Gastroesophageal sphincter (tissue), 3 donors: ENCODE measurements at regions not wholly inside any gene's neighbourhood (a gene's known extent, or its start where the extent isn't known, plus 50 kb on each side); places are given as distances from the start of the nearest gene placed in this dataset.

Source experiments
- EP300 ChIP-seq: sonication (generic); formaldehyde crosslinking; IDR thresholded peaks from one replicate; pipeline ENCODE4 v1.6.1; 2017; ENCODE audit warnings: antibody characterized with exemption, mild to moderate bottlenecking
- POLR2A ChIP-seq, 2 donors: fragments of 450-650 bp; IDR thresholded peaks; one replicate each; pipeline ENCODE4 v1.6.1; 2017; ENCODE audit warnings: antibody characterized with exemption in 2 of 2, mild to moderate bottlenecking in 2 of 2, moderate library complexity in 1 of 2
- POLR2AphosphoS5 ChIP-seq: sonication (generic); formaldehyde crosslinking; IDR thresholded peaks from one replicate; pipeline ENCODE4 v1.6.1; 2017; ENCODE audit warnings: antibody characterized with exemption
- TF ChIP-seq, protein P1 (sequence below), 4 experiments: fragments of 200-600 bp in 2 of 4; fragments of 450-650 bp in 2 of 4; sonication (generic) in 1 of 4; IDR thresholded peaks; one replicate each; pipeline ENCODE4 v1.5.1; 2017 to 2019; ENCODE audit warnings: antibody characterized with exemption in 4 of 4, mild to moderate bottlenecking in 2 of 4, moderate library complexity in 2 of 4

- TF ChIP-seq, protein P1, sequence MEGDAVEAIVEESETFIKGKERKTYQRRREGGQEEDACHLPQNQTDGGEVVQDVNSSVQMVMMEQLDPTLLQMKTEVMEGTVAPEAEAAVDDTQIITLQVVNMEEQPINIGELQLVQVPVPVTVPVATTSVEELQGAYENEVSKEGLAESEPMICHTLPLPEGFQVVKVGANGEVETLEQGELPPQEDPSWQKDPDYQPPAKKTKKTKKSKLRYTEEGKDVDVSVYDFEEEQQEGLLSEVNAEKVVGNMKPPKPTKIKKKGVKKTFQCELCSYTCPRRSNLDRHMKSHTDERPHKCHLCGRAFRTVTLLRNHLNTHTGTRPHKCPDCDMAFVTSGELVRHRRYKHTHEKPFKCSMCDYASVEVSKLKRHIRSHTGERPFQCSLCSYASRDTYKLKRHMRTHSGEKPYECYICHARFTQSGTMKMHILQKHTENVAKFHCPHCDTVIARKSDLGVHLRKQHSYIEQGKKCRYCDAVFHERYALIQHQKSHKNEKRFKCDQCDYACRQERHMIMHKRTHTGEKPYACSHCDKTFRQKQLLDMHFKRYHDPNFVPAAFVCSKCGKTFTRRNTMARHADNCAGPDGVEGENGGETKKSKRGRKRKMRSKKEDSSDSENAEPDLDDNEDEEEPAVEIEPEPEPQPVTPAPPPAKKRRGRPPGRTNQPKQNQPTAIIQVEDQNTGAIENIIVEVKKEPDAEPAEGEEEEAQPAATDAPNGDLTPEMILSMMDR (IDR thresholded peaks at IDR 0.05) = no peak
- TF ChIP-seq POLR2AphosphoS5 (no peak), POLR2A (IDR thresholded peaks at IDR 0.05) (no peak), EP300 (no peak)
These were observed 65.6 kb downstream of the COL6A6 start for GRCh38 chr3:130582457-130583153.
